Ishikawa (cell line): ENCODE measurements at regions not wholly inside any gene's neighbourhood (a gene's known extent, or its start where the extent isn't known, plus 50 kb on each side); places are given as distances from the start of the nearest gene placed in this dataset.

Experiments used
- CEBPB ChIP-seq: IDR thresholded peaks from 2 replicates; pipeline ENCODE4 v1.6.1; 2012
- CREB1 ChIP-seq: IDR thresholded peaks from 2 replicates; pipeline ENCODE4 v1.6.1; 2012; ENCODE audit warnings: low read depth
- EGR1 ChIP-seq: IDR thresholded peaks from 2 replicates; pipeline ENCODE4 v1.6.1; 2012
- EP300 ChIP-seq: IDR thresholded peaks from 2 replicates; pipeline ENCODE4 v1.6.1; 2012; ENCODE audit warnings: borderline replicate concordance
- FOXM1 ChIP-seq: IDR thresholded peaks from 2 replicates; pipeline ENCODE4 v1.6.1; 2012; ENCODE audit warnings: low read depth, borderline replicate concordance
- MAX ChIP-seq: IDR thresholded peaks from 2 replicates; pipeline ENCODE4 v1.6.1; 2012
- NFIC ChIP-seq: IDR thresholded peaks from 2 replicates; pipeline ENCODE4 v1.6.1; 2012
- RAD21 ChIP-seq: IDR thresholded peaks from 2 replicates; pipeline ENCODE4 v1.6.1; 2012; ENCODE audit warnings: low read depth
- REST ChIP-seq: IDR thresholded peaks from 2 replicates; pipeline ENCODE4 v1.6.1; 2012; ENCODE audit warnings: low read depth, mild to moderate bottlenecking
- TAF1 ChIP-seq: IDR thresholded peaks from 2 replicates; pipeline ENCODE4 v1.6.1; 2012; ENCODE audit warnings: low read depth, mild to moderate bottlenecking
- TCF12 ChIP-seq: IDR thresholded peaks from 2 replicates; pipeline ENCODE4 v1.6.1; 2012; ENCODE audit warnings: low read depth
- TEAD4 ChIP-seq: IDR thresholded peaks from 2 replicates; pipeline ENCODE4 v1.6.1; 2012
- USF1 ChIP-seq: IDR thresholded peaks from 2 replicates; pipeline ENCODE4 v1.6.1; 2012
- YY1 ChIP-seq: IDR thresholded peaks from 2 replicates; pipeline ENCODE4 v1.6.1; 2012; ENCODE audit warnings: low read depth
- ZBTB7A ChIP-seq: IDR thresholded peaks from 2 replicates; pipeline ENCODE4 v1.6.1; 2012; ENCODE audit warnings: low read depth

GRCh38 chr10:77710081-77710551 lies 72.5 kb upstream of the KCNMA1 start:
- peak; percentile 66 for TF ChIP-seq TEAD4
- TF ChIP-seq CEBPB = peak; percentile 45; the same call in 1 of the 2 replicates
- TF ChIP-seq NFIC = peak; percentile 95
- peak; percentile 90 for TF ChIP-seq TCF12
- no peak for TF ChIP-seq USF1
- no peak for TF ChIP-seq CREB1
- TF ChIP-seq EP300 = peak; percentile 85
- no peak for TF ChIP-seq TAF1
- no peak for TF ChIP-seq REST
- no peak for TF ChIP-seq FOXM1
- TF ChIP-seq MAX = peak; percentile 10; the same call in 1 of the 2 replicates
- TF ChIP-seq YY1 = peak; percentile 68
- 0 out of 2 replicates have a peak, but pooled peaks have one; percentile 89 for TF ChIP-seq ZBTB7A
- no peak for TF ChIP-seq EGR1
- TF ChIP-seq RAD21 = no peak

GRCh38 chr10:77707570-77707969 lies 70.0 kb upstream of the KCNMA1 start:
- TF ChIP-seq FOXM1 (no peak), MAX (no peak), ZBTB7A (no peak)

- TF ChIP-seq NFIC (peak; percentile 76), MAX (no peak)
Measured at GRCh38 chr10:77702166-77702565, 64.6 kb upstream of the KCNMA1 start.

- no peak for TF ChIP-seq EGR1
- no peak for TF ChIP-seq MAX
- no peak for TF ChIP-seq EP300
- TF ChIP-seq YY1 = no peak
- no peak for TF ChIP-seq TEAD4
- TF ChIP-seq RAD21 = no peak
- TF ChIP-seq CEBPB = no peak
- no peak for TF ChIP-seq ZBTB7A
- TF ChIP-seq TCF12 = no peak
- TF ChIP-seq TAF1 = no peak
Measured at GRCh38 chr10:77700086-77700485, 62.5 kb upstream of the KCNMA1 start.

GRCh38 chr10:77699080-77699645 lies 61.6 kb upstream of the KCNMA1 start:
- TF ChIP-seq REST (no peak), TAF1 (no peak), CREB1 (no peak), FOXM1 (no peak), RAD21 (no peak), USF1 (no peak), MAX (no peak), CEBPB (no peak), EP300 (no peak), ZBTB7A (no peak)
